Ishikawa (cell line): ENCODE measurements at regions not wholly inside any gene's neighbourhood (a gene's known extent, or its start where the extent isn't known, plus 50 kb on each side); places are given as distances from the start of the nearest gene placed in this dataset.

Experiments used
- CEBPB ChIP-seq: IDR thresholded peaks from 2 replicates; pipeline ENCODE4 v1.6.1; 2012
- CREB1 ChIP-seq: IDR thresholded peaks from 2 replicates; pipeline ENCODE4 v1.6.1; 2012; ENCODE audit warnings: low read depth
- EGR1 ChIP-seq: IDR thresholded peaks from 2 replicates; pipeline ENCODE4 v1.6.1; 2012
- EP300 ChIP-seq: IDR thresholded peaks from 2 replicates; pipeline ENCODE4 v1.6.1; 2012; ENCODE audit warnings: borderline replicate concordance
- FOXM1 ChIP-seq: IDR thresholded peaks from 2 replicates; pipeline ENCODE4 v1.6.1; 2012; ENCODE audit warnings: low read depth, borderline replicate concordance
- NFIC ChIP-seq: IDR thresholded peaks from 2 replicates; pipeline ENCODE4 v1.6.1; 2012
- RAD21 ChIP-seq: IDR thresholded peaks from 2 replicates; pipeline ENCODE4 v1.6.1; 2012; ENCODE audit warnings: low read depth
- TAF1 ChIP-seq: IDR thresholded peaks from 2 replicates; pipeline ENCODE4 v1.6.1; 2012; ENCODE audit warnings: low read depth, mild to moderate bottlenecking
- TCF12 ChIP-seq: IDR thresholded peaks from 2 replicates; pipeline ENCODE4 v1.6.1; 2012; ENCODE audit warnings: low read depth
- TEAD4 ChIP-seq: IDR thresholded peaks from 2 replicates; pipeline ENCODE4 v1.6.1; 2012
- YY1 ChIP-seq: IDR thresholded peaks from 2 replicates; pipeline ENCODE4 v1.6.1; 2012; ENCODE audit warnings: low read depth
- ZBTB7A ChIP-seq: IDR thresholded peaks from 2 replicates; pipeline ENCODE4 v1.6.1; 2012; ENCODE audit warnings: low read depth
- TF ChIP-seq, protein P1 (sequence below): IDR thresholded peaks from 2 replicates; pipeline ENCODE4 v1.6.1; 2012
- TF ChIP-seq, protein P2 (sequence below): IDR thresholded peaks from 2 replicates; pipeline ENCODE4 v1.6.1; 2012
- TF ChIP-seq, protein P3 (sequence below): IDR thresholded peaks from 2 replicates; pipeline ENCODE4 v1.6.1; 2012; ENCODE audit warnings: low read depth, mild to moderate bottlenecking

DNA sequence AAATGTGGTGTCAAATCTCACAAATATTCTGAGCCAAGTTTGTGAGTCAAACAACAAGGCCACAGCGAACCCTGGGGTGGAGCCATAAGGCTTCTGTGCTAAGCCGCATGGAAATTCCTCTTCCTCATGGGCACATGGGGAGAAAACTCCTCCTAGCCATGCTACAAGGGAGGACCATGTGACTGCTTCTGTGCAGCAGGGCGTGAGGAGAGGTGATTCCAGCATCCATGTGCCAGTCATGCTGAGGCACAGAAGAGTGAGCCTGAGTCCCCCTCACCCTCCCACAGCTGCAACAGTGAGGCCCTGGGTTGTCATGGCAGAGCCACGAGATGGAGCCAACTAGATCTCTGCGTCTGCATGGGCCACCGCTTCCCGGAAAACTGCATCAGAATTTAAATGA, 488.8 kb upstream of the RAB6C start:
- TF ChIP-seq, protein P1, sequence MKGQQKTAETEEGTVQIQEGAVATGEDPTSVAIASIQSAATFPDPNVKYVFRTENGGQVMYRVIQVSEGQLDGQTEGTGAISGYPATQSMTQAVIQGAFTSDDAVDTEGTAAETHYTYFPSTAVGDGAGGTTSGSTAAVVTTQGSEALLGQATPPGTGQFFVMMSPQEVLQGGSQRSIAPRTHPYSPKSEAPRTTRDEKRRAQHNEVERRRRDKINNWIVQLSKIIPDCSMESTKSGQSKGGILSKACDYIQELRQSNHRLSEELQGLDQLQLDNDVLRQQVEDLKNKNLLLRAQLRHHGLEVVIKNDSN: 0 out of 2 replicates have a peak, but pooled peaks have one; percentile 9
- TF ChIP-seq CEBPB: no peak

DNA sequence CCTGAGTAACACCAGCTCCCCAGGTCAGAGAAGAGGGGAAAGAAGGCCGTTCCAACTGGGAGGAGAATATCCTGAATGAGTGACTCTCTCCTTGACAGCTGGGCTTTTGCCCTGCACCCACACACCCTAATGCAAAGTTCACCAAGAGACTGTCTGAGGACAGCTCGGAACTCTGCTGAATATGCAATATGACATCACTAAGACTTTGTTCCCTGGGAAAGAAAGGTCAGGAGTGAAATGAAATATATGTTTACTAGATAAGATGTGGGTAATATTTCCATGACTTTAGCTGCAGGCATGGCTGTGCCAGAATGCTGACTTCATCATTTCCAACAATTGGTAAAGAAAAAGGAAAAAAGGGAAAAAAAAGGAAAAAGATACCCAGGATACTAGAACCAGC, 488.2 kb upstream of the RAB6C start:
- TF ChIP-seq TAF1 (no peak), CEBPB (no peak), EGR1 (no peak), FOXM1 (no peak), ZBTB7A (no peak), TEAD4 (no peak), RAD21 (no peak), NFIC (no peak), TCF12 (no peak), CREB1 (no peak), EP300 (no peak), YY1 (no peak)
- TF ChIP-seq, protein P2, sequence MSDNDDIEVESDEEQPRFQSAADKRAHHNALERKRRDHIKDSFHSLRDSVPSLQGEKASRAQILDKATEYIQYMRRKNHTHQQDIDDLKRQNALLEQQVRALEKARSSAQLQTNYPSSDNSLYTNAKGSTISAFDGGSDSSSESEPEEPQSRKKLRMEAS: no peak
- TF ChIP-seq, protein P1: no peak
- TF ChIP-seq, protein P3, sequence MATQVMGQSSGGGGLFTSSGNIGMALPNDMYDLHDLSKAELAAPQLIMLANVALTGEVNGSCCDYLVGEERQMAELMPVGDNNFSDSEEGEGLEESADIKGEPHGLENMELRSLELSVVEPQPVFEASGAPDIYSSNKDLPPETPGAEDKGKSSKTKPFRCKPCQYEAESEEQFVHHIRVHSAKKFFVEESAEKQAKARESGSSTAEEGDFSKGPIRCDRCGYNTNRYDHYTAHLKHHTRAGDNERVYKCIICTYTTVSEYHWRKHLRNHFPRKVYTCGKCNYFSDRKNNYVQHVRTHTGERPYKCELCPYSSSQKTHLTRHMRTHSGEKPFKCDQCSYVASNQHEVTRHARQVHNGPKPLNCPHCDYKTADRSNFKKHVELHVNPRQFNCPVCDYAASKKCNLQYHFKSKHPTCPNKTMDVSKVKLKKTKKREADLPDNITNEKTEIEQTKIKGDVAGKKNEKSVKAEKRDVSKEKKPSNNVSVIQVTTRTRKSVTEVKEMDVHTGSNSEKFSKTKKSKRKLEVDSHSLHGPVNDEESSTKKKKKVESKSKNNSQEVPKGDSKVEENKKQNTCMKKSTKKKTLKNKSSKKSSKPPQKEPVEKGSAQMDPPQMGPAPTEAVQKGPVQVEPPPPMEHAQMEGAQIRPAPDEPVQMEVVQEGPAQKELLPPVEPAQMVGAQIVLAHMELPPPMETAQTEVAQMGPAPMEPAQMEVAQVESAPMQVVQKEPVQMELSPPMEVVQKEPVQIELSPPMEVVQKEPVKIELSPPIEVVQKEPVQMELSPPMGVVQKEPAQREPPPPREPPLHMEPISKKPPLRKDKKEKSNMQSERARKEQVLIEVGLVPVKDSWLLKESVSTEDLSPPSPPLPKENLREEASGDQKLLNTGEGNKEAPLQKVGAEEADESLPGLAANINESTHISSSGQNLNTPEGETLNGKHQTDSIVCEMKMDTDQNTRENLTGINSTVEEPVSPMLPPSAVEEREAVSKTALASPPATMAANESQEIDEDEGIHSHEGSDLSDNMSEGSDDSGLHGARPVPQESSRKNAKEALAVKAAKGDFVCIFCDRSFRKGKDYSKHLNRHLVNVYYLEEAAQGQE: no peak

DNA sequence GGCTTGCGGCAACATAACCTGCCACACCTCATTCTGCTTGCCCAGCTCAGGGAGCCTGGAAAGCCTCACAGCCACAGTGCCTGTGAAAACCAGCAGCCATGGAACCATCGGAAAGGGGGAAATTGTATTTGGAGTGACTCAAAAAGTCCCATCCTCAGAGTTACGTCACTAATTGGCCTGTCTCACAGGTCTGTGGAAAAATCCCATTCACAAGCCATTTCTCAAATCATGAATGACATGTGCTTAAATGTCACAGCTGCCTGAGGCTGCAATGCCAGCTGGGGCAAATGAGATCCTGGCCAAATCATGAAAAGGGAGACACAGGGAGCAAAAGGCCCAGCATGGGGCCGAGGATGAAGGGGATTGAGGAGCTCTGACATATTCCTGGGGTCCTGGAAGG, 486.9 kb upstream of the RAB6C start:
- TF ChIP-seq YY1 (no peak), TEAD4 (no peak), CEBPB (no peak), TCF12 (no peak), CREB1 (no peak), RAD21 (no peak), EGR1 (no peak), ZBTB7A (no peak), EP300 (no peak), FOXM1 (no peak), NFIC (no peak), TAF1 (no peak)
- TF ChIP-seq, protein P3: no peak
- TF ChIP-seq, protein P2: no peak
- TF ChIP-seq, protein P1: no peak

DNA sequence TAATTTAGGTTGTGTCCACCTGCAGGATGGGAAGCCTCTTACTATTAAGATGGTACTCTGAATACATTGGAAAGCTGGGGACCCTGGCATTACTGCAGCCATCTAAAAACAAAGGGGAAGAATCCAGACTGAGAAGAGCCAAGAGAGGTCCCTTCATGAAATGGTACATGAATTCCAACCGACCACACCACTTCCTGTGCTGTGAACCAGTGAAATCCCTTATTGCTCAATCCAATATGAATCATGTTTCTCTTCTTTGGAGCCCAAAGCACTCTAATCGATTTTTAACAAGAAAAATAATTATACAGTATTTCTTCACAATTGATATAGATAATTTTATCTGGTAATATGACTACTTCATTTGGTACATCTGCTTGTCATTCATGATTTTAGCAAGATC, 479.7 kb upstream of the RAB6C start:
- no peak for TF ChIP-seq RAD21
- 0 out of 2 replicates have a peak, but pooled peaks have one; percentile 30 for TF ChIP-seq CEBPB

DNA sequence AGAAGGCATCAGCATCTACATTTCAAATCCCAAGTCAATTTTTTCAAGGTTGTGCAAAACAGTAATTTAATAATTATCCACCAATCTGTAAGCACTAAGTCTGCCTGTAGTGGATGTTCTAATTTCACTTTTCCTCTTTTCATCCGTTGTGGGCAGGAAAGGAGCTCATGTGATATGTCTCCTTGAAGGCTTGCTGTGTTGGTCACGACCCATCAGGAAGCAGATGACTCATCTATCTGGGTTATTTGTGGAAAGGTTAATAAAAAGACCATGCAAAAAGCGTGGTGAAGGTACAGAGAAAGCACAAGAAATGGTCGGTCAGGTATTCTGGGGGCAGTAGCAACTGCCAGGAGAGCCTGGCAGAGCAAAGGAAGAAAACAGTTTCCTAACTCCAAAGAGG, 476.7 kb upstream of the RAB6C start:
- no peak for TF ChIP-seq TAF1
- no peak for TF ChIP-seq RAD21
- TF ChIP-seq, protein P3: no peak
